HG03045 (cell line): ENCODE measurements at regions not wholly inside any gene's neighbourhood (a gene's known extent, or its start where the extent isn't known, plus 50 kb on each side); places are given as distances from the start of the nearest gene placed in this dataset.
"Not testable (repeated sequence)": the region's sequence is repeated elsewhere in the genome, so short reads cannot be mapped to it uniquely, and the experiment has no call there.

Source experiments
- ATAC-seq: cut with Tn5 transposase; IDR thresholded peaks from one replicate; pipeline ENCODE4 v1.9.1; 2021; ENCODE audit warnings: mild to moderate bottlenecking, moderate library complexity; ENCODE audit not compliant: unreplicated experiment

GRCh38 chr14:49946320-49947141, 53.6 kb downstream of the ARF6 start:
- ATAC-seq: no peak

- ATAC-seq: no peak
These were observed 54.6 kb downstream of the ARF6 start for GRCh38 chr14:49947506-49947905.

GRCh38 chr14:49950275-49951228, 57.7 kb downstream of the ARF6 start:
- no peak for ATAC-seq

- ATAC-seq: no peak
These were observed 58.3 kb downstream of the ARF6 start for GRCh38 chr14:49951229-49951607.

- no peak for ATAC-seq
These were observed 58.9 kb downstream of the ARF6 start for GRCh38 chr14:49951691-49952345.

DNA sequence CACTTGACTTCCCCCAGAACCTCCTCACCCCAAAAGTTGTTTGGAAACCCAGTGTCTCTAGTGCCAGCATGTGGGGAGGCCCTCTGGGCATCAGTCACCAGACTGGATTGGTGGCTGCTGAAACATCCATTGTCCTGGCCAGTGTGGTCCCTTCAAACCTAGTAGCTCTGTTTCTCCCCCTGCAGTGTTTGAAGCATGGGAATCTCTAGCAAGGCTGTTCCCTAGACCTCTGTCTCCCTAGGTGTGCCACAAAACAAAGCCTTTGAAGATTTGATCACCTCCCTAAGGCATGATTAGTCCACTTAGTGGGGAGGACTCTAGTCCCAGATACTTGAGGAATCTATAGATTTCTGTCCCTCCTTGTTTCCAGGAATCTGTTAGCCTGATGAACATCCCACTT, 60.3 kb downstream of the ARF6 start:
- ATAC-seq: no peak

GRCh38 chr14:49954171-49954631, 61.3 kb downstream of the ARF6 start:
- no peak for ATAC-seq

DNA sequence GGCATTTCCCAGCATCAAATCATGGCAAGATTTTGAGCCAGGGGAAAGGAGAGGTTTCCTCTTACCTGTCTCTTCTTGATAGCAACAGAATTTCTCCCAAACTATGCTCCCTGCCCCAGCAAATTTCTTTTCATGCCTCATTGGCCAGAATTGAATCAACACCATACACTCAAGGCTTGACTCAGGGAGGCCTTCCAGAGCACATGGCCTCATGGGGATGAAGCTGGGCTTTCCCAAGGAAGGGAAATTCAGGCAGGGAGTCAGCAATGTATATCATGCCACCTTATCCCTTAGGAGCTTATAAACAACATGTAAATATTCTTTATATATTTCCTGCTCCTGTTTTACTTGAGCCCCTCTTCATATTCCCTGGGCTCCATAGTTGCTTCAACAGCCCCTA, 62.1 kb downstream of the ARF6 start:
- no peak for ATAC-seq

GRCh38 chr14:49957089-49957852, 64.4 kb downstream of the ARF6 start:
- ATAC-seq: no peak

DNA sequence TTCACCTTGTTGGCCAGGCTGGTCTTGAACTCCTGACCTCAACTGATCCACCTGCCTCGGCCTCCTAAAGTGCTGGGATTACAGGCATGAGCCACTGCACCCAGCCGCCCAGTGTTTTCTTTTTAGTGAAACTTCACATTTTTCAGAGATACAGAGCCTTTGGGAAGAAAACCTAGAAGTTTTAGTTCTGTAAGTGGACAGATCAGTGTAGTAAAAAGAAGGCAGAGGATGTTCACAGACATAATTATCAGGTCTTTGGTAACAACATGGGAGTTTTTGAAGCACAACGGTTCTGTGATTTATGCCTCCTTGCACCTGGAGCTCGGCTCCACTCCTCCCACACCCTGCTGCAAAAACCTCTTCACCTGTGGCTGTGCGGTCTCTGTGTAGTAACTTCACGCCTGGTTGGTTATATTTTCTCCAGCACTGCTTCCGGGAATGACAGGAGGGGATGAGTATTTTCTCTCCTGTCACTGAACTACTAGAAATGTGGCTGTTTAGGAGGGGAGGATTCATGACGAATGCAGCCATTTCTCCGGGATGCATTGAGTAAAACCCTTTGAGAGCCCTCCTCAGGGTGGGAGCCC, 67.0 kb downstream of the ARF6 start:
- peak; percentile 65 for ATAC-seq

- no peak for ATAC-seq
These were observed 67.6 kb downstream of the ARF6 start for GRCh38 chr14:49960453-49960852.

GRCh38 chr14:49961270-49962222, 68.7 kb downstream of the ARF6 start:
- ATAC-seq: peak; percentile 33

GRCh38 chr14:49962621-49963020, 69.7 kb downstream of the ARF6 start:
- ATAC-seq: no peak

DNA sequence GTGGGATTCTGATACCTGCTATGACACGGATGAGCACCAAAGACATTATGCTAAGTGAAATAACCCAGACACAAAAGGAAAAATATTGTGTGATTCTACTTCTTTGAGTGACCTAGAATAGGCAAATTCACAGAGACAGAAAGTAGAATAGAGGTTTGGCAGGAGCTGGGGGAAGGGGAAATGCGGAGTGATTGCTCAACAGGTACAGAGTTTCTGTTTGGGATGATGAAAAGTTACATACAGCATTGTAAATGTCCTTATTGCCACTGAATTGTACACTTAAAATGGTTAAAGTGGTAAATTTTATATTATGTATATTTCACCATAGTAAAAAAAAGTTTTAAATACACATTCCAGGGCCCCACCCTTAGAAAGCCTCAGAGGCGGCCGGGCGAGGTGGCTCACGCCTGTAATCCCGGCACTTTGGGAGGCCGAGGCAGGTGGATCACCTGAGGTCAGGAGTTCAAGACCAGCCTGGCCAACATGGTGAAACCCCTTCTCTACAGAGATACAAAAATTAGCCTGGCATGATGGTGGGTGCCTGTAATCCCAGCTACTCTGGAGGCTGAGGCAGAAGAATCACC, 72.3 kb downstream of the ARF6 start:
- ATAC-seq: not testable (repeated sequence)

GRCh38 chr14:49966304-49966809, 73.5 kb downstream of the ARF6 start:
- ATAC-seq: no peak

GRCh38 chr14:49966971-49967630, 74.2 kb downstream of the ARF6 start:
- ATAC-seq: no peak

DNA sequence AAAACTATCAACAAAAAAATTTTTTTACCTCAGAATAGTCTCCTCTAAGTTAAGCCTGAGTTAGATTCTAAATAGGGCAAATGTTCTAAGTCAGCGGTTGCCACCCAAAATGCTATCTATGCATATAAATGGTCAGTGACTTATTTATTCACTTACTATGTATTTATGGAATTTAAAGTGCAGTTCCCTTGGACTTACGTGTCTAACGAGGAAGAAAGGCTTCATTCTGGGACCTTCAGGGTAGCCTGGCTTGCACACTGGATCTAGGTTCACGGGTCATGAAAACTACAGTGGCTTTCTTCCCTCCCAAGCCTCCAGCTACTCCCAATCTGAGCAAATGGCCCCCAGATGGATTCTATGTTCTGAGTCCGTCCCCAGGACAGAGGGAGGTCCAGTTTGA, 77.1 kb downstream of the ARF6 start:
- ATAC-seq: no peak
